ENCODE measurements at regions not wholly inside any gene's neighbourhood (a gene's known extent, or its start where the extent isn't known, plus 50 kb on each side); places are given as distances from the start of the nearest gene placed in this dataset.
"Not testable (repeated sequence)": the region's sequence is repeated elsewhere in the genome, so short reads cannot be mapped to it uniquely, and the experiment has no call there.

- H2AFZ ChIP-seq; BruUV-seq (replicated peaks); intact Hi-C loops (cut with micrococcal nuclease; ENCODE audit: unreplicated experiment); H4K20me1 ChIP-seq (ENCODE audit: insufficient read depth); H3F3A ChIP-seq (ENCODE audit: insufficient read depth, low read depth); H3K79me2 ChIP-seq (ENCODE audit: low read depth); CTCF ChIA-PET; POLR2A ChIA-PET (ENCODE audit: unreplicated experiment); DNase-seq; H3K36me3 ChIP-seq (ENCODE audit: low read depth); H3K9me2 ChIP-seq (ENCODE audit: insufficient read depth); H3K9me3 ChIP-seq (ENCODE audit: insufficient read depth, low read depth); H3K4me2 ChIP-seq; H3K27ac ChIP-seq; H3K27me3 ChIP-seq (ENCODE audit: insufficient read depth, low read depth); H3K4me1 ChIP-seq (replicated peaks; ENCODE audit: insufficient read depth); H3K4me3 ChIP-seq: not testable (repeated sequence)
Measured at GRCh38 chr11:13614918-13615317, 53.5 kb upstream of the FAR1 start.

GRCh38 chr11:13608656-13609055, 59.8 kb upstream of the FAR1 start:
- H3K4me1 ChIP-seq (replicated peaks; ENCODE audit: insufficient read depth) = no peaks in the 10 kb centered on the region
- H3K79me2 ChIP-seq (ENCODE audit: low read depth) = no peaks in the 10 kb centered on the region
- ChIA-PET CTCF (no interaction called here), POLR2A (ENCODE audit: unreplicated experiment) (no interaction called here)
- H3K36me3 ChIP-seq (ENCODE audit: low read depth) = no peaks in the 10 kb centered on the region
- H4K20me1 ChIP-seq (ENCODE audit: insufficient read depth) = no peaks in the 10 kb centered on the region
- H3F3A ChIP-seq (ENCODE audit: insufficient read depth, low read depth) = no peaks in the 10 kb centered on the region
- TF ChIP-seq EZH2 (IDR thresholded peaks at IDR 0.05; ENCODE audit: low read depth) (no peak), CTCF (conservative IDR thresholded peaks at IDR 0.05) (no peak)
- H3K4me3 ChIP-seq = no peak overlapping the region
- H2AFZ ChIP-seq = no peak overlapping the region
- no TSS peak for BruUV-seq (replicated peaks)
- H3K9me3 ChIP-seq (ENCODE audit: insufficient read depth, low read depth) = no peaks in the 10 kb centered on the region
- H3K27me3 ChIP-seq (ENCODE audit: insufficient read depth, low read depth) = no peaks in the 10 kb centered on the region
- H3K4me2 ChIP-seq = no peak overlapping the region
- no peaks in the 10 kb centered on the region for H3K9me2 ChIP-seq (ENCODE audit: insufficient read depth)
- intact Hi-C loops (cut with micrococcal nuclease; ENCODE audit: unreplicated experiment) = no loop called here
- H3K27ac ChIP-seq = no peak overlapping the region
- no peak for DNase-seq

GRCh38 chr11:13606701-13607100, 61.8 kb upstream of the FAR1 start:
- H3K79me2 ChIP-seq (ENCODE audit: low read depth) = no peaks in the 10 kb centered on the region
- BruUV-seq (replicated peaks) = no TSS peak
- CTCF ChIA-PET = no interaction called here

More at GRCh38 chr11:13606701-13607100, 61.8 kb upstream of the FAR1 start:
- Histone ChIP-seq H2AFZ (no peak overlapping the region), H3K27me3 (ENCODE audit: insufficient read depth, low read depth) (no peaks in the 10 kb centered on the region), H3K9me3 (ENCODE audit: insufficient read depth, low read depth) (no peaks in the 10 kb centered on the region), H3F3A (ENCODE audit: insufficient read depth, low read depth) (no peaks in the 10 kb centered on the region), H3K27ac (no peak overlapping the region), H3K4me3 (no peak overlapping the region), H3K4me2 (no peak overlapping the region), H3K9me2 (ENCODE audit: insufficient read depth) (no peaks in the 10 kb centered on the region), H3K36me3 (ENCODE audit: low read depth) (no peaks in the 10 kb centered on the region), H3K4me1 (replicated peaks; ENCODE audit: insufficient read depth) (no peaks in the 10 kb centered on the region), H4K20me1 (ENCODE audit: insufficient read depth) (no peaks in the 10 kb centered on the region)
- DNase-seq = no peak
- intact Hi-C loops (cut with micrococcal nuclease; ENCODE audit: unreplicated experiment) = no loop called here
- POLR2A ChIA-PET (ENCODE audit: unreplicated experiment) = no interaction called here
- no peak for TF ChIP-seq EZH2 (IDR thresholded peaks at IDR 0.05; ENCODE audit: low read depth)
- no peak for TF ChIP-seq CTCF (conservative IDR thresholded peaks at IDR 0.05)

Measured in PC-9 (cell line).